ENCODE measurements at regions not wholly inside any gene's neighbourhood (a gene's known extent, or its start where the extent isn't known, plus 50 kb on each side); places are given as distances from the start of the nearest gene placed in this dataset.

GRCh38 chr20:51095633-51096521 lies 73.0 kb upstream of the KCNG1 start:
- TF ChIP-seq JUND (IDR thresholded peaks at IDR 0.05; ENCODE audit: low read depth): no peak
- DNase-seq (ENCODE audit: low read depth in 1 of 2, low spot score in 1 of 2): peak in 1 of 2 experiments; percentile 50
- in situ Hi-C loops (cut with HindIII; ENCODE audit: low pct_unique_long_range_greater_than_20kb, low sequenced_read_pairs): no loop called here

DNA sequence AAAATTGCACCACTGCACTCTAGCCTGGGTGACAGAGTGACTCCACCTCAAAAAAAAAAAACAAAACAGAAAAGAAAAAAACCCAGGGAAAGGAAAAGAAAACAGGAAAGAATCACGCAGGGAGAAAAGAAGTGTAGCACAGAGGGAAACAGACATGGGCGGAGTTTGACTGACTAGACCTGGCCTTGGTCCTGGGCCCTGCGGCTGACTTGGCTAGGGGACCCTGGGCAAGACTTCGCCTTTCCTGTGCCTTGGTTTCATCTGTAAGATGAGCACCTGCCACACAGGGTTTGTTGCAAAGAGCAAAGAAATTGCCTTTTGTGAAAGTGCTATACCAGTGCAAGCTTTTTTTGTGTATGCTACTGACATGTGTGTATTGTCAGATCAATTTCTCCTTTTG lies 71.3 kb upstream of the KCNG1 start:
- in situ Hi-C loops (cut with HindIII; ENCODE audit: low pct_unique_long_range_greater_than_20kb, low sequenced_read_pairs): no loop called here
- DNase-seq (ENCODE audit: low read depth in 1 of 2, low spot score in 1 of 2): peak in 1 of 2 experiments; percentile 41
- no peak for TF ChIP-seq JUND (IDR thresholded peaks at IDR 0.05; ENCODE audit: low read depth)

GRCh38 chr20:51093240-51093763 lies 70.4 kb upstream of the KCNG1 start:
- in situ Hi-C loops (cut with HindIII; ENCODE audit: low pct_unique_long_range_greater_than_20kb, low sequenced_read_pairs): no loop called here
- DNase-seq (ENCODE audit: low read depth in 1 of 2, low spot score in 1 of 2): no peak
- TF ChIP-seq JUND (IDR thresholded peaks at IDR 0.05; ENCODE audit: low read depth): no peak

DNA sequence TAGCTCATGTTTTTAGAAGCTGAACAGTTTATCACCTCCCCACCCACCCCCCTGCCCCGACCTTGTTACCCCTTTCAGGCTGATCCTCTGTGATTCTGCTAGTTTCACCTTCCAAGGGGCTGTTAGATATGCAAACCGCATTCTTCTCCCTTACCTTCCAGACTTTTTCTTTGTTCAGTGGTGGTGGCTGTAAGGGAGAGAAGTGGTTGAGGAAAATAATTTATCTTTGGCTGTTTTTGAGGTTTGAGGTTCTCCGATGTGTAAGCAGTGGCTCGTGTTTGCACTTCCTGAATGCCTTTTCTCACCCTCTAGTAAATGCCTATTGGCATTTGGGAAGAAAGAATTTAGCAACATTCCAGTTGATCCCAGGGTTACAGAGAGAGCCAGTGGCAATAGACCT lies 69.4 kb upstream of the KCNG1 start:
- in situ Hi-C loops (cut with HindIII; ENCODE audit: low pct_unique_long_range_greater_than_20kb, low sequenced_read_pairs): no loop called here
- no peak for TF ChIP-seq JUND (IDR thresholded peaks at IDR 0.05; ENCODE audit: low read depth)
- no peak for DNase-seq (ENCODE audit: low read depth in 1 of 2, low spot score in 1 of 2)

DNA sequence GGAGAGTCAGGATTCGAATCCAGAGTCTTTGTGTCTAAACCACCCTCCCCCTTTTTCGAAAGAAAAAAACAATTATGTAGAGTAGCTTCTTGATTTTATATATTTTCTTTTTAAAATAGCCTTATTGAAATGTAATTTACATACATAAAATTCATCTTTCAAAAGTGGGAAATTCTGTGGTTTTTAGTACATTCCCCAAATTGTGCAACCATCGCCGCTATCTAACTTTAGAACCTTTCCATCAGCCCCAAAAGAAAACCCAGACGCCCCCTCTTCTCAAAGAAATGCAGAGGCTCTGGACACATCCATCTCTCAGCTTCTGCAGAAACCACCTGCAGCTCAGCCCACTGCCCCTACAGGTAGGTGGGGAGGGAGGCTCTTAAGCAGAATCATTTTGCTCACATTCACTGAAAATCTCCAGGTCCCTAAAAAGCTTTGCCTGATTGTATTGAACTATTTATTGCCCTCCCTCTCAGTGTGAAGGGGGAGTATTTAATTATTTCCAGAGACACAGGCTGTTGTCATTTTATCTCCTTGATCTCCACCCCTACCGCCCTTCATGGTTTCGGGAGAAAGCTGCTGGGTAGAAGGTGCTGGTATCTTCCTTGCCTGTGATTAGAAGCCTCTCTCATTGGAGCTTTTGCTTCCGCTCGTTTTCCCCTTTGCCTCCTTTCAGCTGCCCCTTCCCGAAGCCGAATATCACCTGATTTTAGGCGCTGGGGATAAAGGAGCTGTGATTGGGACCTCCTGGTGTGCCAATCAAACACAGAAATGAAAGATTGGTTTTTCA lies 68.7 kb upstream of the KCNG1 start:
- no peak for DNase-seq (ENCODE audit: low read depth in 1 of 2, low spot score in 1 of 2)
- TF ChIP-seq JUND (IDR thresholded peaks at IDR 0.05; ENCODE audit: low read depth): no peak
- in situ Hi-C loops (cut with HindIII; ENCODE audit: low pct_unique_long_range_greater_than_20kb, low sequenced_read_pairs): no loop called here

- in situ Hi-C loops (cut with HindIII; ENCODE audit: low pct_unique_long_range_greater_than_20kb, low sequenced_read_pairs): no loop called here
- no peak for TF ChIP-seq JUND (IDR thresholded peaks at IDR 0.05; ENCODE audit: low read depth)
- no peak for DNase-seq (ENCODE audit: low read depth in 1 of 2, low spot score in 1 of 2)
Measured at GRCh38 chr20:51089840-51090239, 66.9 kb upstream of the KCNG1 start.

- TF ChIP-seq JUND (IDR thresholded peaks at IDR 0.05; ENCODE audit: low read depth): no peak
- DNase-seq (ENCODE audit: low read depth in 1 of 2, low spot score in 1 of 2): no peak
- in situ Hi-C loops (cut with HindIII; ENCODE audit: low pct_unique_long_range_greater_than_20kb, low sequenced_read_pairs): no loop called here
Measured at GRCh38 chr20:51089272-51089781, 66.4 kb upstream of the KCNG1 start.

GRCh38 chr20:51087266-51087665 lies 64.4 kb upstream of the KCNG1 start:
- in situ Hi-C loops (cut with HindIII; ENCODE audit: low pct_unique_long_range_greater_than_20kb, low sequenced_read_pairs): no loop called here
- DNase-seq (ENCODE audit: low read depth in 1 of 2, low spot score in 1 of 2): no peak
- TF ChIP-seq JUND (IDR thresholded peaks at IDR 0.05; ENCODE audit: low read depth): no peak

DNA sequence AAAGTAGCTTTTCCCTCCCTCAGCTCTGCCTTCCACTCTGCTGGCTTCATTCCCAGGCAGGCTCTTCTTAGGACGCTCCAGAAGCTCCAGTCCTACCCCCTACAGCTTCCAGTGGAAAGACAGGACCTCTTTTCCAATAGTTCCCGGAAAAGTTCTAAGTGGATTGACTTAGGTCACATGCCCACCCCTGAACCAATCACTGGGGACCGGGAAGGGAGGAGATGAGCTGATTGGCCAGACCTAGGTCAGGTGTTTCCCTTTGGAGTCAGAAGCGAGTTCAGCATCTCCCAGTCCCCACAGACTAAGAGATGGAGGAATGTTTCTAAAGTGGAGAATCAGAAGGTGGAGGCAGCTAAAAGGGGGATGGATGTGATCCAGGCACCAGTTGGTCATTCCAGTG lies 62.9 kb upstream of the KCNG1 start:
- DNase-seq (ENCODE audit: low read depth in 1 of 2, low spot score in 1 of 2): no peak
- in situ Hi-C loops (cut with HindIII; ENCODE audit: low pct_unique_long_range_greater_than_20kb, low sequenced_read_pairs): no loop called here
- no peak for TF ChIP-seq JUND (IDR thresholded peaks at IDR 0.05; ENCODE audit: low read depth)

GRCh38 chr20:51084593-51085377 lies 61.9 kb upstream of the KCNG1 start:
- in situ Hi-C loops (cut with HindIII; ENCODE audit: low pct_unique_long_range_greater_than_20kb, low sequenced_read_pairs): no loop called here
- TF ChIP-seq JUND (IDR thresholded peaks at IDR 0.05; ENCODE audit: low read depth): no peak
- DNase-seq (ENCODE audit: low read depth in 1 of 2, low spot score in 1 of 2): no peak

- DNase-seq (ENCODE audit: low read depth in 1 of 2, low spot score in 1 of 2): no peak
- no peak for TF ChIP-seq JUND (IDR thresholded peaks at IDR 0.05; ENCODE audit: low read depth)
- in situ Hi-C loops (cut with HindIII; ENCODE audit: low pct_unique_long_range_greater_than_20kb, low sequenced_read_pairs): no loop called here
Measured at GRCh38 chr20:51083447-51083846, 60.5 kb upstream of the KCNG1 start.

GRCh38 chr20:51082988-51083387 lies 60.1 kb upstream of the KCNG1 start:
- in situ Hi-C loops (cut with HindIII; ENCODE audit: low pct_unique_long_range_greater_than_20kb, low sequenced_read_pairs): no loop called here
- DNase-seq (ENCODE audit: low read depth in 1 of 2, low spot score in 1 of 2): no peak
- no peak for TF ChIP-seq JUND (IDR thresholded peaks at IDR 0.05; ENCODE audit: low read depth)
